ENCODE measurements at regions not wholly inside any gene's neighbourhood (a gene's known extent, or its start where the extent isn't known, plus 50 kb on each side); places are given as distances from the start of the nearest gene placed in this dataset.
"Not testable (repeated sequence)": the region's sequence is repeated elsewhere in the genome, so short reads cannot be mapped to it uniquely, and the experiment has no call there.

DNA sequence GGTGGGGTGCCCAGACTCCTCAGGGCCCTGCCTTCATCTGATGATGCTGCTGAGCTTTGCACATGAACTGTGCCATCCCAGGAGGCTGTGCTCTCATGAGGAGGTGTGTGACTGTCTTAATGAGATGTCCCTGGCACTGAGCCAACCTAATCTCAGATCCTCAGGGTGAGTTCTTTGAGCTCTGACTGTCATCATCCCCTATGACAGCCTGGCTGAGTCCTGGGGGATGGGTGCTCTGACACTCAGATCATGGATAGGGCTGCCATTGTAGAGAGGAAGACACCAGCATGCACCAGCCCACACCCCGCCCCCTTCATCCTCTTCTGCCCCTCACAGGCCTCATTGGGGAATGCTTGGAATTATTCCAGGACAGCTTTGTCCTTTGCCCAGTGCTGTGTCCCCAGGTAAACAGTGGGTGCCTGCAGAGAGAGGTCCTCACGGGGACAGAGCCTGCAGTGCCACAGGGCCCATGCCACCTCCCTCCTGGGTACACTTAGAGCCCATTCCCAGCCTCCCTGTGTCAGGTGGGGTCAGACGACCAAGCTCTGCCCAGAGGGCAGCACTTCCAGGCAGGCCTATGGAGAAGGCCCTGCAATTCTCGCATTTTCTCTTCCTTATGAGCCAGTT is 310.1 kb upstream of the SFSWAP start:
- H3K36me3 ChIP-seq (ENCODE audit: control insufficient read depth, insufficient read depth, low read length); H2AK9ac ChIP-seq (replicated peaks; ENCODE audit: low read depth, low read length, poor library complexity); H2BK15ac ChIP-seq (ENCODE audit: low read depth, low read length); H2BK5ac ChIP-seq (ENCODE audit: low read depth, low read length, poor library complexity, severe bottlenecking); BruUV-seq (replicated peaks); POLR2A ChIA-PET (ENCODE audit: unreplicated experiment); H3K9me1 ChIP-seq (ENCODE audit: insufficient read depth, low read length); H3K4ac ChIP-seq (ENCODE audit: low read depth, low read length); H3K18ac ChIP-seq (ENCODE audit: low read depth, low read length); H3K14ac ChIP-seq (replicated peaks; ENCODE audit: low read depth, low read length); H4K5ac ChIP-seq (ENCODE audit: low read depth, low read length); ATAC-seq (ENCODE audit: low read depth); H3K9ac ChIP-seq (ENCODE audit: low read depth, low read length); H4K91ac ChIP-seq (ENCODE audit: insufficient read depth, low read depth, low read length); H4K8ac ChIP-seq (ENCODE audit: low read depth in 2 of 2, low read length in 2 of 2); DNase-seq; dilution Hi-C loops (cut with HindIII; ENCODE audit: low sequenced_read_pairs, unreplicated experiment); H2AFZ ChIP-seq (replicated peaks; ENCODE audit: low read length, poor library complexity); H3K4me3 ChIP-seq (ENCODE audit: insufficient read depth, low read depth, low read length); H3K27ac ChIP-seq (ENCODE audit: insufficient read depth, low read length); H3K4me1 ChIP-seq (ENCODE audit: control insufficient read depth, insufficient read depth, low read length); H2BK120ac ChIP-seq (ENCODE audit: low read depth, low read length); H3K27me3 ChIP-seq (ENCODE audit: control insufficient read depth, insufficient read depth, low read length); intact Hi-C loops (cut with micrococcal nuclease); H3K4me2 ChIP-seq (ENCODE audit: low read depth, low read length); H4K20me1 ChIP-seq (ENCODE audit: insufficient read depth, low read length); in situ Hi-C loops (cut with MboI; ENCODE audit: low sequenced_read_pairs); H2AK5ac ChIP-seq (ENCODE audit: low read depth, low read length); H2BK20ac ChIP-seq (ENCODE audit: low read depth, low read length); H3K79me1 ChIP-seq (ENCODE audit: low read depth in 1 of 2, low read length in 2 of 2); CTCF ChIA-PET; H3K23ac ChIP-seq (ENCODE audit: low read depth, low read length); H3K56ac ChIP-seq (ENCODE audit: extremely low read depth, insufficient read depth, low read length): not testable (repeated sequence)
- WGBS, 2 experiments (ENCODE audit: extremely low coverage in 2 of 2, insufficient read length in 1 of 2) = 0% methylated on average over 1 of the region's 4 CpGs; no CpG with 5 or more reads in 1 of the 2 experiments
- peaks cover 26% of the 10 kb centered on the region for H3K9me3 ChIP-seq (ENCODE audit: control insufficient read depth, insufficient read depth, low read length)

DNA sequence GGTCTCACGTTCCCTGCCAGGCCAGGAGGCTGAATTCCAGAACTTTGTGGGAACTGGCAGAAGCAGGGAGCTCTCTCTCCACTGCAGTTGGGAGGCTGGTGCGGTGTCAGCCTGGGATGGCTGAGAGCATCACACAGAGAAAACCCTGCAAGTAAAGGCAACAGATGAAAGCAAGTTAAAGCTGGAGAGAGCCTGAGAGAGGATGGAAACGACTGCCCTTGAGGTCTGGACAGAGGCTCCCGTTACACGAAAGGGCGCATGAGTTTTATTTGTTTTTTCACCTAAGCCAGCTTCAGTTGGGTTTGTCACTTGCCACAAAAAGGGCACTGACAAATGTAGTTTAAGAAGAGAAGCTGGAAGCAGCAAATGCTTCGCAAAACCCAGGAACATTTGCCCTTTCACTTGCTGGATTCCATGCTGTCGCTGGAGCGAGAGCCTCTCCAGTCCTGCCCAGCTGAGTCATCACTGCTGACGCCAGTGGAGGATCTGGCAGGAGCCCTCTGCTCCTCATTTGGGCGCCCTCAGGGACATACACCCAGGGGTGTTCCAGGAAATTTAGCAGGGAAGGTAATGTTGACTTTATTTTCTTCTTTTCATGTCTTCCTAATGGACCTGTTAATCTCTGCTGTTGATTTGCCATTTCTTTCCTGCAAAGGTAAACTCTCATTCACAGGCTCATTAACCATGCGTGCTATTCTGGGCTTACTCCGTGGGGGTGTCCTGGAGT is 308.8 kb upstream of the SFSWAP start:
- H3K9ac ChIP-seq (ENCODE audit: low read depth, low read length); H3K4me2 ChIP-seq (ENCODE audit: low read depth, low read length); H3K27ac ChIP-seq (ENCODE audit: insufficient read depth, low read length); H2BK5ac ChIP-seq (ENCODE audit: low read depth, low read length, poor library complexity, severe bottlenecking); H2AK9ac ChIP-seq (replicated peaks; ENCODE audit: low read depth, low read length, poor library complexity); H3K4me3 ChIP-seq (ENCODE audit: insufficient read depth, low read depth, low read length); H2BK20ac ChIP-seq (ENCODE audit: low read depth, low read length); H3K56ac ChIP-seq (ENCODE audit: extremely low read depth, insufficient read depth, low read length); DNase-seq; H4K91ac ChIP-seq (ENCODE audit: insufficient read depth, low read depth, low read length); dilution Hi-C loops (cut with HindIII; ENCODE audit: low sequenced_read_pairs, unreplicated experiment); H3K14ac ChIP-seq (replicated peaks; ENCODE audit: low read depth, low read length); H3K27me3 ChIP-seq (ENCODE audit: control insufficient read depth, insufficient read depth, low read length); H2BK15ac ChIP-seq (ENCODE audit: low read depth, low read length); H4K8ac ChIP-seq (ENCODE audit: low read depth in 2 of 2, low read length in 2 of 2); H3K4ac ChIP-seq (ENCODE audit: low read depth, low read length); BruUV-seq (replicated peaks); CTCF ChIA-PET; H3K23ac ChIP-seq (ENCODE audit: low read depth, low read length); H2BK120ac ChIP-seq (ENCODE audit: low read depth, low read length); H3K9me1 ChIP-seq (ENCODE audit: insufficient read depth, low read length); in situ Hi-C loops (cut with MboI; ENCODE audit: low sequenced_read_pairs); H2AFZ ChIP-seq (replicated peaks; ENCODE audit: low read length, poor library complexity); intact Hi-C loops (cut with micrococcal nuclease); H4K5ac ChIP-seq (ENCODE audit: low read depth, low read length); POLR2A ChIA-PET (ENCODE audit: unreplicated experiment); H3K18ac ChIP-seq (ENCODE audit: low read depth, low read length); H3K4me1 ChIP-seq (ENCODE audit: control insufficient read depth, insufficient read depth, low read length); ATAC-seq (ENCODE audit: low read depth); H2AK5ac ChIP-seq (ENCODE audit: low read depth, low read length); H3K79me1 ChIP-seq (ENCODE audit: low read depth in 1 of 2, low read length in 2 of 2); H3K36me3 ChIP-seq (ENCODE audit: control insufficient read depth, insufficient read depth, low read length); H4K20me1 ChIP-seq (ENCODE audit: insufficient read depth, low read length): not testable (repeated sequence)
- peaks cover 32% of the 10 kb centered on the region for H3K9me3 ChIP-seq (ENCODE audit: control insufficient read depth, insufficient read depth, low read length)
- WGBS, 2 experiments (ENCODE audit: extremely low coverage in 2 of 2, insufficient read length in 1 of 2) = 10% methylated on average over 2 of the region's 13 CpGs; no CpG with 5 or more reads in 1 of the 2 experiments

All from IMR-90 (cell line).